GM23338 (cell line): ENCODE measurements at regions not wholly inside any gene's neighbourhood (a gene's known extent, or its start where the extent isn't known, plus 50 kb on each side); places are given as distances from the start of the nearest gene placed in this dataset.

Source experiments
- ATAC-seq: fragments of 200-7000 bp; cut with Tn5 transposase; 3 replicates; pipeline ENCODE4 v1.9.1; 2020
- DNase-seq: peaks from one replicate; pipeline ENCODE4 v3.0.0-alpha.2; 2015; ENCODE audit warnings: low spot score
- H2AFZ ChIP-seq: fragments of 200-600 bp; sonication (generic); 2 replicates; pipeline ENCODE4 v1.8.0; 2016; ENCODE audit warnings: antibody characterized with exemption, mild to moderate bottlenecking, moderate library complexity
- H3F3A ChIP-seq: fragments of 200-600 bp; sonication (generic); replicated peaks from 2 replicates; pipeline ENCODE4 v1.8.0; 2017; ENCODE audit warnings: antibody characterized with exemption, mixed run types, low read depth
- H3K27ac ChIP-seq: fragments of 200-600 bp; sonication (generic); 2 replicates; pipeline ENCODE4 v1.6.1; 2016; ENCODE audit warnings: low read depth
- H3K27me3 ChIP-seq: fragments of 200-600 bp; sonication (generic); 2 replicates; pipeline ENCODE4 v1.8.0; 2016; ENCODE audit warnings: mild to moderate bottlenecking, mixed run types, moderate library complexity; ENCODE audit not compliant: insufficient read depth
- H3K36me3 ChIP-seq: fragments of 200-600 bp; sonication (generic); 2 replicates; pipeline ENCODE4 v1.8.0; 2016; ENCODE audit warnings: mild to moderate bottlenecking; ENCODE audit not compliant: insufficient read depth
- H3K4me1 ChIP-seq: fragments of 200-600 bp; sonication (generic); 2 replicates; pipeline ENCODE4 v1.8.0; 2016; ENCODE audit warnings: mild to moderate bottlenecking, moderate library complexity; ENCODE audit not compliant: insufficient read depth
- H3K4me2 ChIP-seq: fragments of 200-600 bp; sonication (generic); 2 replicates; pipeline ENCODE4 v1.7.1; 2017; ENCODE audit warnings: mixed run types
- H3K4me3 ChIP-seq: fragments of 200-600 bp; sonication (generic); 2 replicates; pipeline ENCODE4 v1.6.1; 2016; ENCODE audit warnings: mixed run types
- H3K79me2 ChIP-seq: fragments of 200-600 bp; sonication (generic); replicated peaks from 2 replicates; pipeline ENCODE4 v1.8.0; 2017; ENCODE audit warnings: mild to moderate bottlenecking; ENCODE audit not compliant: insufficient read depth
- H3K9me2 ChIP-seq: fragments of 200-600 bp; sonication (generic); 2 replicates; pipeline ENCODE4 v1.8.0; 2017; ENCODE audit not compliant: insufficient read depth
- H4K20me1 ChIP-seq: fragments of 200-600 bp; sonication (generic); replicated peaks from 2 replicates; pipeline ENCODE4 v1.8.0; 2017; ENCODE audit warnings: mild to moderate bottlenecking; ENCODE audit not compliant: insufficient read depth
- H3K27ac Mint-ChIP-seq: 2 replicates; pipeline ENCODE4 v1.8.0; 2020; ENCODE audit warnings: inconsistent platforms, mild to moderate bottlenecking, moderate library complexity, mixed read lengths
- H3K27me3 Mint-ChIP-seq: 3 replicates; pipeline ENCODE4 v1.8.0; 2022; ENCODE audit warnings: low read depth, mild to moderate bottlenecking, moderate library complexity, mixed read lengths, inconsistent platforms; ENCODE audit not compliant: insufficient read depth, poor library complexity
- H3K36me3 Mint-ChIP-seq: 3 replicates; pipeline ENCODE4 v1.8.0; 2021; ENCODE audit warnings: low read depth, mild to moderate bottlenecking, inconsistent platforms, moderate library complexity, mixed read lengths
- H3K4me1 Mint-ChIP-seq: 3 replicates; pipeline ENCODE4 v1.8.0; 2020; ENCODE audit warnings: mild to moderate bottlenecking, inconsistent platforms, mixed read lengths
- H3K4me3 Mint-ChIP-seq: 3 replicates; pipeline ENCODE4 v1.8.0; 2021; ENCODE audit warnings: moderate library complexity, mild to moderate bottlenecking, inconsistent platforms, mixed read lengths
- H3K9me3 Mint-ChIP-seq: 3 replicates; pipeline ENCODE4 v1.8.0; 2020; ENCODE audit warnings: moderate library complexity, mild to moderate bottlenecking, inconsistent platforms, mixed read lengths
- CTCF ChIP-seq, 2 experiments: fragments of 200-600 bp in 1 of 2; sonication (generic) in 1 of 2; conservative IDR thresholded peaks; 2 replicates each; pipeline versions ENCODE4 v1.5.1 to v1.6.1; 2016 to 2017; ENCODE audit warnings: antibody characterized with exemption in 2 of 2, low read depth in 2 of 2, mild to moderate bottlenecking in 2 of 2, moderate library complexity in 1 of 2
- ETS1 ChIP-seq: IDR thresholded peaks from 2 replicates; pipeline ENCODE4 v1.6.1; 2016; ENCODE audit warnings: antibody characterized with exemption
- EZH2 ChIP-seq: fragments of 200-600 bp; sonication (generic); IDR thresholded peaks from one replicate; pipeline ENCODE4 v1.8.0; 2017; ENCODE audit warnings: antibody characterized with exemption, mild to moderate bottlenecking, low read depth; ENCODE audit not compliant: unreplicated experiment
- JUNB ChIP-seq: IDR thresholded peaks from one replicate; pipeline ENCODE4 v1.6.1; 2016; ENCODE audit warnings: antibody characterized with exemption; ENCODE audit not compliant: unreplicated experiment
- POLR2AphosphoS5 ChIP-seq: IDR thresholded peaks from 2 replicates; pipeline ENCODE4 v1.6.1; 2016; ENCODE audit warnings: antibody characterized with exemption, low read depth
- REST ChIP-seq: IDR thresholded peaks from one replicate; pipeline ENCODE4 v1.6.1; 2018; ENCODE audit warnings: antibody characterized with exemption; ENCODE audit not compliant: unreplicated experiment
- STAT1 ChIP-seq: IDR thresholded peaks from one replicate; pipeline ENCODE4 v1.6.1; 2016; ENCODE audit warnings: antibody characterized with exemption; ENCODE audit not compliant: unreplicated experiment
- ZNF114 ChIP-seq: fragments of 250-450 bp; sonication (Bioruptor Pico); IDR thresholded peaks from 2 replicates; pipeline ENCODE4 v1.5.0; 2020; ENCODE audit warnings: mild to moderate bottlenecking, moderate library complexity
- ZNF331 ChIP-seq: fragments of 250-450 bp; sonication (Bioruptor Pico); IDR thresholded peaks from 2 replicates; pipeline ENCODE4 v1.5.0; 2020; ENCODE audit warnings: low read depth, mild to moderate bottlenecking, moderate library complexity

- no peak overlapping the region for H3K4me3 ChIP-seq
- H3K9me2 ChIP-seq, result no peaks in the 10 kb centered on the region
- H3K27me3 Mint-ChIP-seq, result peaks cover 2% of the 10 kb centered on the region
- H3K27ac ChIP-seq, result no peak overlapping the region
- H3K4me1 ChIP-seq, result no peaks in the 10 kb centered on the region
- no peak overlapping the region for H2AFZ ChIP-seq
- H3K9me3 Mint-ChIP-seq, result peaks cover 12% of the 10 kb centered on the region; the same call in 2 of the 3 replicates
- no peak overlapping the region for H3K27ac Mint-ChIP-seq
- no peak overlapping the region for H3K4me2 ChIP-seq
- no peaks in the 10 kb centered on the region for H4K20me1 ChIP-seq
- DNase-seq, result no peak
- ATAC-seq, result no peak
- no peaks in the 10 kb centered on the region for H3K79me2 ChIP-seq
- H3K27me3 ChIP-seq, result no peaks in the 10 kb centered on the region
- H3K4me3 Mint-ChIP-seq, result no peak overlapping the region
- no peaks in the 10 kb centered on the region for H3F3A ChIP-seq
- H3K36me3 ChIP-seq, result no peaks in the 10 kb centered on the region
- 0 out of 3 replicates have a peak, but pooled peaks cover 5% of the 10 kb centered on the region for H3K36me3 Mint-ChIP-seq
- TF ChIP-seq REST, result no peak
- TF ChIP-seq ZNF114 (CRISPR knock-in tag), result no peak
- no peak for TF ChIP-seq EZH2
- H3K4me1 Mint-ChIP-seq, result no peaks in the 10 kb centered on the region
Measured at GRCh38 chr5:158546748-158547147, 553.0 kb downstream of the EBF1 start.

- Mint-ChIP-seq H3K27me3 (peaks cover 2% of the 10 kb centered on the region), H3K27ac (no peak overlapping the region; the same call in 1 of the 2 replicates), H3K4me1 (no peaks in the 10 kb centered on the region), H3K9me3 (peaks cover 12% of the 10 kb centered on the region; the same call in 2 of the 3 replicates), H3K4me3 (no peak overlapping the region), H3K36me3 (0 out of 3 replicates have a peak, but pooled peaks cover 5% of the 10 kb centered on the region)
- Histone ChIP-seq H3K4me2 (no peak overlapping the region), H3K36me3 (no peaks in the 10 kb centered on the region), H3K4me1 (no peaks in the 10 kb centered on the region), H3F3A (no peaks in the 10 kb centered on the region), H2AFZ (no peak overlapping the region), H3K27ac (no peak overlapping the region), H3K27me3 (no peaks in the 10 kb centered on the region), H3K4me3 (no peak overlapping the region), H4K20me1 (no peaks in the 10 kb centered on the region), H3K79me2 (no peaks in the 10 kb centered on the region), H3K9me2 (no peaks in the 10 kb centered on the region)
- ATAC-seq, result no peak
- DNase-seq, result no peak
- TF ChIP-seq EZH2 (no peak), ETS1 (no peak), POLR2AphosphoS5 (no peak), JUNB (no peak), REST (no peak), ZNF114 (CRISPR knock-in tag) (no peak), ZNF331 (CRISPR knock-in tag) (no peak), STAT1 (no peak), CTCF (conservative IDR thresholded peaks at IDR 0.05; ENCODE audit: low read depth in 2 of 2) (no peak)
Measured at GRCh38 chr5:158545949-158546530, 553.7 kb downstream of the EBF1 start.
